Uterus (tissue), 3 donors: ENCODE measurements at regions not wholly inside any gene's neighbourhood (a gene's known extent, or its start where the extent isn't known, plus 50 kb on each side); places are given as distances from the start of the nearest gene placed in this dataset.

ENCODE experiments used
- DNase-seq, 2 donors: peaks; one replicate each; pipeline ENCODE4 v3.0.0-alpha.2; 2019 to 2020
- H3K27ac ChIP-seq, 2 donors: fragments of 200-600 bp; sonication (generic); 1 replicate in 1 of 2; 2 replicates in 1 of 2; pipeline ENCODE4 v1.5.1; 2016 to 2018
- H3K27me3 ChIP-seq, 2 donors: fragments of 200-600 bp; sonication (generic); one replicate each; pipeline ENCODE4 v1.5.1; 2018 to 2019; ENCODE audit warnings: control low read depth in 1 of 2
- H3K36me3 ChIP-seq, 2 donors: fragments of 200-600 bp; sonication (generic); one replicate each; pipeline ENCODE4 v1.5.1; 2019; ENCODE audit warnings: control low read depth in 1 of 2
- H3K4me1 ChIP-seq, 2 donors: fragments of 200-600 bp; sonication (generic); one replicate each; pipeline ENCODE4 v1.5.1; 2018 to 2019; ENCODE audit warnings: control low read depth in 1 of 2
- H3K4me3 ChIP-seq, 2 donors: fragments of 200-600 bp; sonication (generic); 1 replicate in 1 of 2; 2 replicates in 1 of 2; pipeline ENCODE4 v1.5.1; 2018 to 2019; ENCODE audit warnings: mild to moderate bottlenecking in 1 of 2
- H3K9me3 ChIP-seq, 2 donors: fragments of 200-600 bp; sonication (generic); one replicate each; pipeline ENCODE4 v1.5.1; 2019; ENCODE audit warnings: control low read depth in 1 of 2
- POLR2A ChIP-seq, 2 donors: fragments of 450-650 bp; IDR thresholded peaks; one replicate each; pipeline ENCODE4 v1.6.1; 2016; ENCODE audit warnings: antibody characterized with exemption in 2 of 2, mild to moderate bottlenecking in 1 of 2, moderate library complexity in 1 of 2
- intact Hi-C: fragments of 100-400 bp; cut with DNase I; formaldehyde crosslinking; loops from one replicate; pipeline ENCODE4 v1.15.1; 2023; ENCODE audit warnings: low total_unique reads
- TF ChIP-seq, protein P1 (sequence below), 4 experiments: fragments of 200-600 bp in 2 of 4; fragments of 450-650 bp in 2 of 4; sonication (generic) in 2 of 4; IDR thresholded peaks; one replicate each; pipeline ENCODE4 v1.5.1; 2016 to 2019; ENCODE audit warnings: antibody characterized with exemption in 4 of 4, mild to moderate bottlenecking in 2 of 4, moderate library complexity in 1 of 4
- donor health status: DM: yes; HTN: yes; CAD: no.

DNA sequence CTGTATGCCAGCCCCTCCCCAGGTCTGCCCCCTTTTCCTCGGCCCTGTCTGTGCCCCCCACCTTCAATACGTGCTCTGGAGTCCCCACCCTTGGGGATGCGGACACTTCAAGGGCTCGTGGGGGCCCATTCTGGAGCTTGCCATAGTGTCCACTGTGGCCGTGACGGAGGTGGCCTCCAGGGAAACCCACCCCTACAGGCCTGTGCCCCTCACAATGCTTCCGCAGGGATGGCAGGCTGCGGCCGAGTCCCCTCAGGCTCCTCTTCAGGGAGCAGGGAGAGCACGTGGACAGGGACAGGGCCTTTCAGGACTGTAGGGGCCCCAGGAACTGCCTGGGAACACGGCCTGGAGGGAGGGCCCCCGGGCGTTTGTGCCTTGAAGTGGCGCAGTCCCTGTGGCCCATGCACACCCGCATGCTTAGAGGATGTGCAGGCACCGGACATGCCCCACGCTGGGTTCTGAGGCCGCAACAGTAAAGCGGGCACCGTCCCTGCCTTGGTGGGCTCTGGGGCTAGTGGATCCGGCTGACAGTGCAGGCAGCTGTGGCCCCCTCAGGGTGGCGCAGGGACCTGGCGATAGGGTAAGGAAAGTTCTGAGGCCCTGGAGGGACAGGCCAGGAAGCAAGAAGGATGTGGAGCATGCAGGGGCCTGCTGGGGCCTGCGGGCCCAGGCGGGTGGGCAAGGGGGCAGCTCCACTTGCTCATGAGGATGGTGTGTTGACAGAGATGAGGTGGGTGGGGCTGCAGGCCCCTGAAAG, 209.0 kb upstream of the RTL1 start:
- intact Hi-C loops = no loop called here
- Histone ChIP-seq H3K27me3 (no peaks in the 10 kb centered on the region), H3K4me3 (no peak overlapping the region), H3K4me1 (no peaks in the 10 kb centered on the region), H3K27ac (no peak overlapping the region), H3K36me3 (no peaks in the 10 kb centered on the region), H3K9me3 (no peaks in the 10 kb centered on the region)
- TF ChIP-seq, protein P1, sequence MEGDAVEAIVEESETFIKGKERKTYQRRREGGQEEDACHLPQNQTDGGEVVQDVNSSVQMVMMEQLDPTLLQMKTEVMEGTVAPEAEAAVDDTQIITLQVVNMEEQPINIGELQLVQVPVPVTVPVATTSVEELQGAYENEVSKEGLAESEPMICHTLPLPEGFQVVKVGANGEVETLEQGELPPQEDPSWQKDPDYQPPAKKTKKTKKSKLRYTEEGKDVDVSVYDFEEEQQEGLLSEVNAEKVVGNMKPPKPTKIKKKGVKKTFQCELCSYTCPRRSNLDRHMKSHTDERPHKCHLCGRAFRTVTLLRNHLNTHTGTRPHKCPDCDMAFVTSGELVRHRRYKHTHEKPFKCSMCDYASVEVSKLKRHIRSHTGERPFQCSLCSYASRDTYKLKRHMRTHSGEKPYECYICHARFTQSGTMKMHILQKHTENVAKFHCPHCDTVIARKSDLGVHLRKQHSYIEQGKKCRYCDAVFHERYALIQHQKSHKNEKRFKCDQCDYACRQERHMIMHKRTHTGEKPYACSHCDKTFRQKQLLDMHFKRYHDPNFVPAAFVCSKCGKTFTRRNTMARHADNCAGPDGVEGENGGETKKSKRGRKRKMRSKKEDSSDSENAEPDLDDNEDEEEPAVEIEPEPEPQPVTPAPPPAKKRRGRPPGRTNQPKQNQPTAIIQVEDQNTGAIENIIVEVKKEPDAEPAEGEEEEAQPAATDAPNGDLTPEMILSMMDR (IDR thresholded peaks at IDR 0.05) = no peak
- TF ChIP-seq POLR2A (IDR thresholded peaks at IDR 0.05) = no peak
- DNase-seq = no peak

DNA sequence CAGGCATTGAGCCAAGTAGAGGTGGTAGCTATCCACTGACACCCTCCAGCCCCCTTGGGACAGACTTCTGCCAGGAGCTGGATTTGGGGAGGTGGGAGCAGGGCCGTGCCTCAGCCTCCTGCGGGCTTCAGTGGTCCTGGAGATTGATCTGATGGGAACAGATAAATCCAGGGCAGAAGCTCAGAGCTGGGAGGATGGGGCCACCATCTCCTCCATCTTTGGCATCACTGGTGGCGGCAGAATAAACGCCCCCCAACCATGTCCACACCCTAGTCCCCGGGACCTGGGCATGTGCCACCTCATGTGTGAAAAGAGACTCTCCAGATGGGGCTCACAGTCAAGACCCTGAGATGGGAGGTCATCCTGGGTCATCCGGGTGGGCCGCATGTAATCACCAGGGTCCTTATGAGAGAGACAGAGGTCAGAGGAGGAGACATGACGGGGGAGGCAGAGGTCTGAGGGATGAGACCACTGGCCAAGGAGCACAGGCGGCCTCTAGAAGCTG, 209.6 kb upstream of the RTL1 start:
- no peak for DNase-seq
- TF ChIP-seq POLR2A (IDR thresholded peaks at IDR 0.05) = no peak
- TF ChIP-seq, protein P1 (IDR thresholded peaks at IDR 0.05) = no peak
- Histone ChIP-seq H3K27me3 (no peaks in the 10 kb centered on the region), H3K36me3 (no peaks in the 10 kb centered on the region), H3K4me1 (no peaks in the 10 kb centered on the region), H3K27ac (no peak overlapping the region), H3K9me3 (no peaks in the 10 kb centered on the region), H3K4me3 (no peak overlapping the region)
- intact Hi-C loops = no loop called here

DNA sequence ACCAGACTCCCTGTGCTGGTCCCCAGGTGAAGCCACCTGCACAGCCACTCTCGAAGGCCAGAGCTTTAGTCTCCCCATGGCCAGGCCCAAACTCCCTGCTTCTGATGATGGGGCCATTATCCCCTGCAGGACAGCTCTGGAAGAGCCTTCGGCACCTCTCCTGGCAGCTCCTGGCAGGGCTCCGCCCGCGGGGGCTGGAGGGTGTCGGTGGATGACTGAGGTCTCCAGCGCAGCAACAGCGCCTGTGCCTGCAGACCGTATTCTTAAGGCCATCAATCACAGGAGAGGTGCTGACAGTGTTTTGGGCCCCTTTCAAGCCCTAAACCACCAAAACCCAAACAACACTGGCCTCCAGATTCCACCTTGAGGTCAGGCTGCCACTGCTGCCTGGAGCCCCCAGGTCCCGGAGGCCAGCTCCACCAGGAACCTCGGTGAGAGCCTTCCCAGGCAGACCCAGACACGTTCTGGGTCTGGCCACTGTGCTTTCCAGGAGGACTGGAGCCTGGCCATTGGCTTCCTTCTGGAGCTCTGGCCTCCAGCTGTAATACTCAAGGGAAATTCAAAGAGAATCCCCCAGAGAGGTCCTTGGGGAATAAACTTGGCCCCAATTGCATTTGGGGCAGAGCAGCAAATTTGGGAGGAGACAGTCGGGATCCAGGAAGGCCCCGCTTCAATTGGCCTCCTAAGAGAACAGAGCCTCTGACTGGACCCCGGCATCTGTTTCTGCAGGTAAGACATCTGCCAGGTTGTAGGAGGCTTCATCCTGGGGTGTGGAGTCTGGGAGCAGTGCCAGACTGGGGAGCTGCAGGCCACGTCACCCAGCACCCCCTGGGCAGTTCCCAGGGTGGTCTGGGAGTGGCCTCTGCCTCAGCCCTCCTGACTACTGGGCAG, 210.6 kb upstream of the RTL1 start:
- Histone ChIP-seq H3K9me3 (no peaks in the 10 kb centered on the region), H3K27me3 (no peaks in the 10 kb centered on the region), H3K27ac (no peak overlapping the region), H3K36me3 (no peaks in the 10 kb centered on the region), H3K4me1 (peaks cover 0 to 3% of the 10 kb centered on the region in 2 donors), H3K4me3 (no peak overlapping the region)
- TF ChIP-seq, protein P1 (IDR thresholded peaks at IDR 0.05) = no peak
- TF ChIP-seq POLR2A (IDR thresholded peaks at IDR 0.05) = no peak
- no peak for DNase-seq
- intact Hi-C loops = no loop called here

DNA sequence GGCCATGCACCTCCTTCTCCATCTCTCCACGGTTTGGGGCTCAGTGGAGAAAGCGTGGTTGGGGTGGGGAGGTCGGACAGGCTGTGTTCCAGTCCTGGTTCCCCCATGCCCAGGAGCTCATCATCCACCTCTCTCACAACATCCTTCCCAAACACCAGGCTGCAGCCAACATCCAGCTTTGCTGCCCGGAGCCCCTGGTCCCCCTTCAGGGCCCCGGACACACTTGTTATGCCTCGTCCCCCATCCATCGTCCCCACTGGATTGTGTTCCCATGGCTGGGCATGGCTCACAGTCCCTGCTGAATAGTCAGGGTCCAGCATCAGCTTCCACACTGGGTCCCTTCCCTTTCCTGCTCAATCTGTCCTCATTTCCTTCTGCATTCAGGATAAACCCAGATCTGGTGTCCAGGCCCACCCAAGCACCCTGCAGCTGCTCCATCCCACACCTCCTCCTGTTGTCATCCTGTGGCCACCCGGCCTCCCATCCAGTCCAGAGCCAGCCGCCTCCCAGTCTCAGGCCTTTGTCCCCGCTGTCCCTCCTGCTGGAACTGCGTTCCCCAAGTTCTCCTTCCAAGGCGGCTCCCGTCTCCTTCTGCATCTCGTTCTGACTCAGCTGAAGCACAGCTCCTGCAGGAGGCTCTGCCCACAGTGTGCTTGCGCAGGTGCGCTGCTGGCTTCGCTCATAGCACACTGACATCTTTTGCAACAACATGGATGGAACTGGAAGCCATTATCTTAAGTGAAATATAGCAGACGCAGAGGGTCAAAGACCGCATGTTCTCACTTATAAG, 211.4 kb upstream of the RTL1 start:
- no peaks in the 10 kb centered on the region for H3K9me3 ChIP-seq
- no peak overlapping the region for H3K4me3 ChIP-seq
- no peaks in the 10 kb centered on the region for H3K27me3 ChIP-seq
- no peaks in the 10 kb centered on the region for H3K36me3 ChIP-seq
- intact Hi-C loops = no loop called here
- no peak overlapping the region for H3K27ac ChIP-seq
- H3K4me1 ChIP-seq = peaks cover 0 to 7% of the 10 kb centered on the region in 2 donors
- no peak for DNase-seq
- TF ChIP-seq, protein P1 (IDR thresholded peaks at IDR 0.05) = no peak
- no peak for TF ChIP-seq POLR2A (IDR thresholded peaks at IDR 0.05)
